Activated naive CD8-positive, alpha-beta T cell (primary cell): ENCODE measurements at regions not wholly inside any gene's neighbourhood (a gene's known extent, or its start where the extent isn't known, plus 50 kb on each side); places are given as distances from the start of the nearest gene placed in this dataset.
"Not testable (repeated sequence)": the region's sequence is repeated elsewhere in the genome, so short reads cannot be mapped to it uniquely, and the experiment has no call there.

ENCODE experiments used
- H3K27ac Mint-ChIP-seq: one replicate; pipeline ENCODE4 v1.8.0; 2021; ENCODE audit warnings: mixed read lengths
- H3K27me3 Mint-ChIP-seq: one replicate; pipeline ENCODE4 v1.8.0; 2021; ENCODE audit warnings: mixed read lengths
- H3K36me3 Mint-ChIP-seq: one replicate; pipeline ENCODE4 v1.8.0; 2021; ENCODE audit warnings: mixed read lengths
- H3K4me1 Mint-ChIP-seq: one replicate; pipeline ENCODE4 v1.8.0; 2021; ENCODE audit warnings: low read depth, mixed read lengths
- H3K4me3 Mint-ChIP-seq: one replicate; pipeline ENCODE4 v1.8.0; 2021; ENCODE audit warnings: mild to moderate bottlenecking, mixed read lengths
- H3K9me3 Mint-ChIP-seq: one replicate; pipeline ENCODE4 v1.8.0; 2021; ENCODE audit warnings: low read depth, mixed read lengths

- Mint-ChIP-seq H3K4me1 (no peaks in the 10 kb centered on the region), H3K27me3 (no peaks in the 10 kb centered on the region), H3K9me3 (peaks cover 4% of the 10 kb centered on the region), H3K4me3 (no peak overlapping the region), H3K36me3 (no peaks in the 10 kb centered on the region), H3K27ac (no peak overlapping the region)
Measured at GRCh38 chr18:38688416-38688815, 1122.8 kb upstream of the CELF4 start.

- Mint-ChIP-seq H3K4me1 (no peaks in the 10 kb centered on the region), H3K36me3 (no peaks in the 10 kb centered on the region), H3K27me3 (no peaks in the 10 kb centered on the region)
Measured at GRCh38 chr18:38670486-38670885, 1104.9 kb upstream of the CELF4 start.

GRCh38 chr18:38664929-38665328 lies 1099.3 kb upstream of the CELF4 start:
- Mint-ChIP-seq H3K4me3 (no peak overlapping the region), H3K4me1 (no peaks in the 10 kb centered on the region), H3K9me3 (no peaks in the 10 kb centered on the region), H3K36me3 (no peaks in the 10 kb centered on the region), H3K27me3 (no peaks in the 10 kb centered on the region), H3K27ac (no peak overlapping the region)

More at GRCh38 chr18:38670486-38670885, 1104.9 kb upstream of the CELF4 start:
- H3K9me3 Mint-ChIP-seq, result peaks cover 6% of the 10 kb centered on the region
- no peak overlapping the region for H3K4me3 Mint-ChIP-seq
- H3K27ac Mint-ChIP-seq, result no peak overlapping the region

- Mint-ChIP-seq H3K9me3 (no peaks in the 10 kb centered on the region), H3K4me3 (no peak overlapping the region), H3K4me1 (no peaks in the 10 kb centered on the region), H3K27ac (no peak overlapping the region), H3K27me3 (no peaks in the 10 kb centered on the region), H3K36me3 (no peaks in the 10 kb centered on the region)
Measured at GRCh38 chr18:38663682-38664081, 1098.1 kb upstream of the CELF4 start.

- Mint-ChIP-seq H3K4me1 (no peaks in the 10 kb centered on the region), H3K4me3 (no peak overlapping the region), H3K36me3 (no peaks in the 10 kb centered on the region), H3K27ac (no peak overlapping the region), H3K27me3 (no peaks in the 10 kb centered on the region), H3K9me3 (no peaks in the 10 kb centered on the region)
Measured at GRCh38 chr18:38663270-38663669, 1097.7 kb upstream of the CELF4 start.

- no peaks in the 10 kb centered on the region for H3K27me3 Mint-ChIP-seq
- no peaks in the 10 kb centered on the region for H3K36me3 Mint-ChIP-seq
- H3K9me3 Mint-ChIP-seq, result no peaks in the 10 kb centered on the region
Measured at GRCh38 chr18:38654946-38655345, 1089.3 kb upstream of the CELF4 start.

GRCh38 chr18:38651736-38652135 lies 1086.1 kb upstream of the CELF4 start:
- no peaks in the 10 kb centered on the region for H3K36me3 Mint-ChIP-seq
- H3K27me3 Mint-ChIP-seq, result no peaks in the 10 kb centered on the region
- H3K9me3 Mint-ChIP-seq, result no peaks in the 10 kb centered on the region
- H3K4me1 Mint-ChIP-seq, result no peaks in the 10 kb centered on the region
- H3K27ac Mint-ChIP-seq, result no peak overlapping the region
- no peak overlapping the region for H3K4me3 Mint-ChIP-seq

More at GRCh38 chr18:38654946-38655345, 1089.3 kb upstream of the CELF4 start:
- Mint-ChIP-seq H3K4me3 (no peak overlapping the region), H3K27ac (no peak overlapping the region), H3K4me1 (no peaks in the 10 kb centered on the region)

GRCh38 chr18:38648179-38648578 lies 1082.6 kb upstream of the CELF4 start:
- H3K9me3 Mint-ChIP-seq, result no peaks in the 10 kb centered on the region
- H3K36me3 Mint-ChIP-seq, result no peaks in the 10 kb centered on the region
- no peak overlapping the region for H3K27ac Mint-ChIP-seq

GRCh38 chr18:38646296-38646695 lies 1080.7 kb upstream of the CELF4 start:
- H3K27me3 Mint-ChIP-seq, result no peaks in the 10 kb centered on the region
- H3K27ac Mint-ChIP-seq, result no peak overlapping the region
- no peaks in the 10 kb centered on the region for H3K4me1 Mint-ChIP-seq
- H3K4me3 Mint-ChIP-seq, result no peak overlapping the region
- no peaks in the 10 kb centered on the region for H3K36me3 Mint-ChIP-seq
- H3K9me3 Mint-ChIP-seq, result no peaks in the 10 kb centered on the region

More at GRCh38 chr18:38648179-38648578, 1082.6 kb upstream of the CELF4 start:
- Mint-ChIP-seq H3K4me1 (no peaks in the 10 kb centered on the region), H3K27me3 (no peaks in the 10 kb centered on the region), H3K4me3 (no peak overlapping the region)

- Mint-ChIP-seq H3K27ac (no peak overlapping the region), H3K4me3 (no peak overlapping the region), H3K27me3 (no peaks in the 10 kb centered on the region), H3K9me3 (no peaks in the 10 kb centered on the region), H3K36me3 (no peaks in the 10 kb centered on the region), H3K4me1 (no peaks in the 10 kb centered on the region)
Measured at GRCh38 chr18:38644875-38645641, 1079.5 kb upstream of the CELF4 start.

GRCh38 chr18:38642711-38643110 lies 1077.1 kb upstream of the CELF4 start:
- Mint-ChIP-seq H3K27me3 (no peaks in the 10 kb centered on the region), H3K4me1 (no peaks in the 10 kb centered on the region), H3K9me3 (peaks cover 8% of the 10 kb centered on the region), H3K36me3 (no peaks in the 10 kb centered on the region), H3K27ac (no peak overlapping the region), H3K4me3 (no peak overlapping the region)

- not testable (repeated sequence) for H3K4me3 Mint-ChIP-seq, H3K36me3 Mint-ChIP-seq, H3K27me3 Mint-ChIP-seq, H3K4me1 Mint-ChIP-seq, H3K9me3 Mint-ChIP-seq, H3K27ac Mint-ChIP-seq
Measured at GRCh38 chr18:38639700-38640099, 1074.1 kb upstream of the CELF4 start.

- Mint-ChIP-seq H3K9me3 (peaks cover 8% of the 10 kb centered on the region), H3K4me3 (no peak overlapping the region), H3K27me3 (no peaks in the 10 kb centered on the region), H3K27ac (no peak overlapping the region), H3K36me3 (no peaks in the 10 kb centered on the region), H3K4me1 (no peaks in the 10 kb centered on the region)
Measured at GRCh38 chr18:38635709-38636430, 1070.3 kb upstream of the CELF4 start.

- no peaks in the 10 kb centered on the region for H3K4me1 Mint-ChIP-seq
- no peak overlapping the region for H3K4me3 Mint-ChIP-seq
- no peaks in the 10 kb centered on the region for H3K36me3 Mint-ChIP-seq
- H3K9me3 Mint-ChIP-seq, result peaks cover 4% of the 10 kb centered on the region
- no peak overlapping the region for H3K27ac Mint-ChIP-seq
- no peaks in the 10 kb centered on the region for H3K27me3 Mint-ChIP-seq
Measured at GRCh38 chr18:38634117-38634516, 1068.5 kb upstream of the CELF4 start.

- H3K4me1 Mint-ChIP-seq, result no peaks in the 10 kb centered on the region
Measured at GRCh38 chr18:38633333-38633732, 1067.7 kb upstream of the CELF4 start.

More at GRCh38 chr18:38633333-38633732, 1067.7 kb upstream of the CELF4 start:
- H3K27ac Mint-ChIP-seq, result no peak overlapping the region
- H3K27me3 Mint-ChIP-seq, result no peaks in the 10 kb centered on the region
- H3K9me3 Mint-ChIP-seq, result no peaks in the 10 kb centered on the region
- H3K36me3 Mint-ChIP-seq, result no peaks in the 10 kb centered on the region
- no peak overlapping the region for H3K4me3 Mint-ChIP-seq
